Cerebellar cortex (tissue), 1 donor: ENCODE measurements at regions not wholly inside any gene's neighbourhood (a gene's known extent, or its start where the extent isn't known, plus 50 kb on each side); places are given as distances from the start of the nearest gene placed in this dataset.
"Not testable (repeated sequence)": the region's sequence is repeated elsewhere in the genome, so short reads cannot be mapped to it uniquely, and the experiment has no call there.

Experiments
- DNase-seq: peaks from one replicate; pipeline ENCODE4 v3.0.0-alpha.2; 2015; ENCODE audit warnings: low spot score

DNA sequence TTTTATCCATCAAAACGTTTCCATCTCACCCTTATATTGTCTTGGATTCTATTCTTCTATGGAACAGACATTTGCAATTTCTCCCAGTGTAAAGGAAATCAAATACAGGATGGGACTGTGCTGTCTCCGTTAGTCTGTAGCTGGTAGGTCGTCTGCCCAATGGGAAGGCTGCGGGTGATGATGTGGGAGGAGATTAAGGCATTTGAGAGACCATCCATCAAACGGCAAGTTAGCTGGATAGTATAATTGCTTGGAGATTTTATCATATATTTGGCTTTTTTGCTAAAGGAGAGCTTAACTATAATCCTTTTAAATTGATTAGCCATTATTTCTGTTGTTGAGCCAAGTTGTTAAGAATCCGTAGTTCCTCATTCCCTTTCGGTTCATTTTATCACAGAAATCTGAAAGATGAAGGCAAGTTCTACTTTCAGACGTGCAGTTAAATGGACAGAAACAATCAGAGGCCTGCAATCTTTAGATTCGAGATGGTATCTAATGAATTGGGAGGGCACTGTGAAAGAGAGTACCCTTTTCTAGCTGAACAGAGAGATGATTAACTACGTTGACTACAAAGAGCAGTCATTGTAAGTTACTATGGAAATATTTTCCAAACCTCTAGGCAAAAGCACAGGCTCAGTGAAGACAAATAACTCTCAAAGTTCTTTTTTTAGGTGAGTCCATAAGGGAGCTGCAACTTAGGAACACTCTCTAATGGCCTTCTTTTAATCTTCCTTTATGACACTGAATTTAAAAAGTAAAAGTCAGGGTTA lies 253.3 kb upstream of the KIAA1217 start:
- DNase-seq = no peak

DNA sequence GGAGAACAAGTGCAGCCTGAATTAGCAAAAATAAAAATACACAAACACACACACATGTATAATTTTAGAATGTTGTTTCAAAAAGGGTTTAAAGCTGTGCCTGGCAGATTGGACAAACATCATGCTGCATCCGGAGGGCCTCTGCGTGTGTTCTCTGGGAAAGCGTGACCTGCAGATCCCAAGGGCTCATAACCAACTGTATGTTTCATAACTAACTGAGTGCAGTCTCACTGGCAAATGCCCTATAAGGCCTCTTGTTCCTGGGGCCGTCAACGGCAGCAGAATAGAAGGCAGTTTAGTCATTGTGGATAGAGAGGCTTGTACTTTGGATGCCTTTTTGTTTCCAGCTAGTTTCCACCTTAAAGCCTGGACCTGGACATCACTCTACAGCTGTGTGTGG lies 243.8 kb upstream of the KIAA1217 start:
- no peak for DNase-seq

DNA sequence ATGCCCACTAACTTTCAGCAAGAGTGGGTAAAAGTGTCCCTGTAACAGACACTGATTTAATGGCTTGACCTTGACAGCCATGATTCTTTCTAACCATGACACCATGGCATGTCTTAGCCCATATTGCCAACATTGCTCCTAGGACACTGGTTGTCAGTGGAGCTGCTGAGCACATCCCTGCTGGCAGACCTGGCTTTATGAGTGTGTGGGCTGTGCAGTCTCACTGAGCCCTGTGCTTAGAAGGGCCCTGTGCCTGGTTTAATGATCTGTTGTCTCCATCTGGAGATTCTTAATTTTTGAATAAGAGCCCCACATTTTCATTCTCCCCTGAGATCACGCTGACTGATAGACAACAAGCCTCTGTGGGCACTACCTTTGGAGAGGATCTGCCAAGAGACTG lies 243.1 kb upstream of the KIAA1217 start:
- no peak for DNase-seq

DNA sequence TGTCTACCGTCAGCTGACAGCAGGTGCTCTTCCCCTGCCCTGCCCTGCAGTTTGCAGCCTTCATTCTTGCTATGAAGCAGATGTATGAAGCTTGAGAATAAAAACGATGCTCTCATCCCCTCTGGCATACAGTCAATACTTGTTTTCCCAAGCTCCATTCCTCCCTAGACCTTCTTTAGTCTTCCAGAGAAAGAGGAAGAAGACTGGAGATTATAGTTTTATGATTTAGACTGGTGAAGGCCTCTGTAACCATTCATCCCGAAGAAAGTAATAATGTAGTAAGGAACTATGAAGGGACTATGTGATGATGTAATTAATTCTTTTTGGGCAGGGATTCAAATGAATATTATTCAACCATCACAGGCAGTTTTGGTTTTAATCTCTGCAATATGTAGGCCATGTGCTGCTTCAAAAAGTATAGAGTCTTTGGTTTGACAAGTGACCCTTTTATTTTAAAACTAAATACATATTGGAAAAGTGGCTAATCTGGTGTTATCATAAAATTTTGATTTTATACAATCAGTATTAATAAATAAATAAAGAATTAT lies 242.4 kb upstream of the KIAA1217 start:
- no peak for DNase-seq

DNA sequence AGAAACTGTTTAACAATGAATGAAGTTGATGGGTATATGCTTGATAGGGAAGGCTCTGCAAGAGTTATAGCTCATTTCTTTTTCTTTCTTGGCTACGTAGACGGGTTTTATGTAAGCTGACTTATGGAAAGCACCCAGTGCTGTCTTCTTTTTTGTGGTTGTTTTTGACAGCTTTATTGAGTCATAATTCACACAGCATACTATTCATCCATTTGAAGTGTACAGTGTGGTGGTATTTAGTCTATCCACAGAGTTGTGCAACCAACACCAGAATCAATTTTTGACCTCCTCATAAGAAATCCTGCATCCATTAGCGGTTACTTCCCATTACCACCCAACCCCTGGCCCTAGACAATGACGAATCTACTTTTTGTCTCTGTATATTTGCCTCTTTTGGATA lies 240.6 kb upstream of the KIAA1217 start:
- no peak for DNase-seq

DNA sequence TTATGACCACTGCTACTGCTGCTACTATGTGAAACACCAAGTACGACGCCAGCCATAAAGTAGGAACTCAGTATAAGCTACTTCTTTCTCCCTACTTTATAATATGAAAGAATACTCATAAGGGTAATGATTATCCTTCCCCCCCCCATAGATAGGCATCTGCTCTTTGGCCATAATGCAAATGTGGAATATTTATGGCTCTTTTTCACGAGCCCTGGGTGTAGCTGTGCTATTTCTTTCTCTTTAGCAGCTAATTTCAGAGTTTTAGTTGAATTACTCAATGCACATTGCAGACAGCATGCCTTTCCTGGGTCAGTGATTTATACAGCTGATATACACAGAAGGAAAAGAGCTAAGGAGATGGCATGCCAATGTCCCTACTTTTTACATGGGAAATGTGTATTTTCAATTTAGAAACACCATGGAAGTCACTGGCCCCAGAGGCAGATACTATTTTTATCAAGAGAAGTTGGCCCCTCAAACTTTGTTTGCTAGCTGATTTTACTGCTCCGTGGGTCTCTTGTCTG lies 234.1 kb upstream of the KIAA1217 start:
- no peak for DNase-seq

DNA sequence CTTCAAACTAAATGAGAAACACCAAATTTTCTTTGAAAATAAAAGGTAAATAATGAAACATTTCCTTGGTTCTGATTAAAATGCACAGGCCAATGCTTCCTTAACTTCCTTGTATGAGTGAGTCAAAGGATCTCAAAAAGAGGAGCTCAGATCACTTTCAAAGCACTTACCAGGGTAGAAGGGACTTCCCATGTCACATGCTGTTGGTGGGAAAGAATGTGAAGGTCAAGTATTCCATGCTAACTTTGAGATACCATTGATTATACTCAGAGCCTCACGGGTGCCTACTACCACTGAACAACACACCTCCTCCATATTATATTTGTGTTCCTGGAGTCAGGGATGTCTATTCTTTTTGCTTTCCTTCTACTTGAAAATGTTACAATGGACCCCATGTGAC lies 233.5 kb upstream of the KIAA1217 start:
- DNase-seq = no peak

DNA sequence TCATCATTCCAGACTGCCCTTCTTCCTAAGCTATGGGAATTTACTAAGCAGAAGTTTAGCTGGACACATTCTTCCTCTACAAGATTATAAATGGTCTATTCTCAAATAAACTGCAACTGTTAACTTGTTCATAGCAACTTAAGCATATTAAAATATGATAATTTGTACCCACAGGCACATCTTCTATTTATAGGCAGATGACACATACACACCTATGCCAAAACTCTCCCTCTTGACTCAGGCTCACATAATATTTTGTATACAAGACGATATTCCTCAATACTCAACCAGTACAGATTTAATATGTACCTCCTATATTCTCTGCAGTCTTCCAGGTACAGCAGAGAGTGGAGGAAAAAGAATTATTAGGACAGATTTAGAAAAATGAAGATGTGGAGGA lies 232.7 kb upstream of the KIAA1217 start:
- DNase-seq = no peak

DNA sequence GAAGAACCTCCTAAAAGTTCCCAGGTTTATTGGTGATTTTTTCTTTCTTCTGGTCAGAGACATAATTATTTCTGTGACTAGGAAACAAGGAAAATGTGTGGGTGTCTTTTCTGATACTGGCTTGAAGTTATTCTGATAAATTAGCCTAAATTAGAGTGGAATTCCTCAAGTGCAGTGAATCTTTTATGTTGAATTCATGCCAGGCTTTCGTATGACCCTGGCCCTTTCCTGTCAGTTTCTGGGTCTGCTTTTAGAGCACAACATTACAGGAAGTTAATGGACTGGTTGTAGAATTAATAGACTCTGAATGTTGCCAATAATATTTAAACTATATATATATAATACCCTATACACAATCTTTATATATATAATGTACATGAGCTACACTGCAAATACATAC lies 230.6 kb upstream of the KIAA1217 start:
- no peak for DNase-seq

DNA sequence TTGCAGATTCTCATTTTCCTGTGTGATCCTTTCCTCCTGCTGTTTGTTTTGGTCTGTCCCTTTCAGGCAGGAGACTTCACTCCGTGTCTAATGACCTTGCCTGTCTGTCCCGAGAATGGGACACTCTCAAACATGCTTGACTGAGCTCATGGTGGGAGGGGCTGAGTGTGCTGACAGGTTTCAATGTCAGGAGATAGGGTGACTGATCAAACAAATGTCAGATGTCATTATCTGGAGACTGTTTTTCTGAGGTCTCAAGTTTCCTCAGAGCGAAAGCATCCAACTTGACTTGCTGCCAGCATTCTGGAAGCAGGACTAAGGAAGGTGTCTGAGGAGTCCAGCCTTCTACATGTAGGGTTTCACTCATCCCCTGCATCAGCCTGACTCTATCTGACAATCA lies 228.8 kb upstream of the KIAA1217 start:
- DNase-seq = no peak

DNA sequence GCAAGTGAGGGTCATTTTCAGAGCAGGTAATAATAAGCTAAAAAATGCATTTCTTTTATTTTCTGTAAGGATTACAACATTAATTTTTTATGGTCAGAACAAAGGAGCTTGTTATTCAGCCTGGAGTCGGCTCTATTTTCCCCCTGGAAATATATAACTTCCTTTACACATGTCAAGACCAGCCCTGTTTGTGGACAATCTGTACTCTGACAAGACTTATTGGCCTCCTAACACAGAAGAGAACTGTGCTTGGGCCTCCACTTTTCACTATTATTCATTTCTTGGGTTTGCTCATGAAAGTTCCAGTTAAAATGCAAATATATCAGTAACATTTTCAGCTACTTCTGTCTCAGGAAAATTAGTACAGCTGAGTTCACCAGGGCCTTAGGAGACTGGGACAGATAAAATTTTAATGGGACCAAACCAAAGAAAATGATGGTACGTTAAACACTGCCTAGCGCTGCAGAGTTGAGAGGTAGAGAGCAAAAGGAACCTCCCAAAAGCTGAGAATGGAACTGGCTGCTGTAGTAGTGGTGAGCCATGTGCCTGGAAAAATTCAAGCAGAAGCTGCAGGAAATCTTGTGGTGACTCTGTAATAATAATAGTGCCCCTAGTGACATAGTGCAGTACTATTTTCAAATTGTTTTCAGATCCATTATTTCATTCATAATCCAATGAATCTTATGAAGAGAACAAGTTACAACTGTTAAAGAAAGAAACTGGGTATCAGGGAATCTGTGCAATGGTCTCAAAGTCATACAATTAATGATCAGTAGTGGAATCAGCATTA lies 227.2 kb upstream of the KIAA1217 start:
- DNase-seq = no peak

DNA sequence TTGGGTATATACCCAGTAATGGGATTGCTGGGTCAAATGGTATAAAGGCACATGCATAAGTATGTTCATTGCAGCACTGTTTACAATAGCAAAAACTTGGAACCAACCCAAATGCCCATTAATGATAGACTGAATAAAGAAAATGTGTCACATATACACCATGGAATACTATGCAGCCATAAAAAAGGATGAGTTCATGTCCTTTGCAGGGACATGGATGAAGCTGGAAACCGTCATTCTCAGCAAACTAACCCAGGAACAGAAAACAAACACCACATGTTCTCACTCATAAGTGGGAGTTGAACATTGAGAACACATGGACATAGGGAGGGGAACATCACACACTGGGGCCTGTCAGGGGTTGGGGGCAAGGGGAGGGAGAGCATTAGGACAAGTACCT lies 224.5 kb upstream of the KIAA1217 start:
- DNase-seq = not testable (repeated sequence)

DNA sequence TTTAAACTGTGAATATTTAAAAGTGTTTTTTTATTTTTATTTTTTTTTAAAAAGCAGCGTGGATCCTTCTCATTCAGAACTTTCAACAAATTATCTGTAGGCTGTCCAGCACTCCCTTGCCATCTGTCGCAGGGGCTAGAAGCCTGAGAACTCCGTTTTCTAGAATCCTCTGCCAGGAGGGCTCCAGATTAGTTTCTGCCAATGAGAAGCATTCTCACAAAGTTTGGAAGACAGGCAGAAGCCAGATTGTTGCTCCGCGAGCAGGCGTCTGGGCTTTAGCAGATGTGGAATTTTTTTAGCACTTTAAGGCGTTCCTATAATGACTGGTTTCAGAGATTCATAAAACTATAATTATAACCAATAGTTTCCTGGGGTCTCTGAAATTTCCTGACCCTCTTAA lies 220.9 kb upstream of the KIAA1217 start:
- DNase-seq = no peak

DNA sequence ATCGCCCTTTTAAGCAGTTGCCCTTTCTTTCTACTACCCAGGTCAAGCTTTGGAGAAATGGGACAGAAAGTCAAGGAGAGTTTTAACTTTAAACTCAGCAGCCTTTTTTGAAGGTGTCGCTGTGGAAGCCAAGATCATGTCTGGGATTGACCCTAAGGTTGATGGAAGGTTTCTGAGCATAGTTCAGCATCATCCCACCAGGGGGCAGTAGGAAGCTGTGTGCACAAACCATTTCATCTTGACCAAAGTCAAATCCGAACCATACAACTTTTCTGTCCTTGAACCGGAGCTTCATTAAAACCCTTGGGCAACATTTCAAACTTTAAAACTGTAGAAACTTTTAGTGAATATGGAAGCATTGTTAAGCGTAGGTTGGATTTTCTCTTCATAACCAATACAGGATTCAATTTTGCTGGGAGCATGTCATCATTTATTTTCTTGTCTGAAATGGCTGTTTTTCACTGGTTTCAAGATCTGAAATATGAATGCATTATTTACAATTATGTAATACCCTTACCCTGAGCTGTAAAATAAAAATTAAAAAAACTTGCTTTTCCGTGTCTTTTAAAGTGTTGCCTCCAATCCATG lies 214.4 kb upstream of the KIAA1217 start:
- peak; percentile 41 for DNase-seq

DNA sequence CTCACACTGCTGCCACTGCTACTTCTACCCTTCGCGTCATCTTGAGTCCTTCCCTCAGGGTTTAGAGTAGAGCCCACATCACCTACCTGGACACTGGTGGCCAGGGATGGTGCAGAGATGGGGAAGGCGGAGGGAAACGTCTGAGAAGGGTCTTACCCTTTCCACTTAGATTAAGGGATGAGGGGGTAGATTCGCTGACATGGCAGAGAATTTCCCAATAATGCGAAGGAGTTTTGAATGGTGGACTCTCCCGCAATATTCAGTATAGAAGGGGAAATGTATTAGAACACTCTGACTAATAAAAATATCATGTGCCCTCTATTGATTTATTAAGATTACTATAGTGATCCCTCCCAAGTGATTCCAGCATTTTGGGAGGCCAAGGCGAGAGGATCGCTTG lies 209.5 kb upstream of the KIAA1217 start:
- no peak for DNase-seq

DNA sequence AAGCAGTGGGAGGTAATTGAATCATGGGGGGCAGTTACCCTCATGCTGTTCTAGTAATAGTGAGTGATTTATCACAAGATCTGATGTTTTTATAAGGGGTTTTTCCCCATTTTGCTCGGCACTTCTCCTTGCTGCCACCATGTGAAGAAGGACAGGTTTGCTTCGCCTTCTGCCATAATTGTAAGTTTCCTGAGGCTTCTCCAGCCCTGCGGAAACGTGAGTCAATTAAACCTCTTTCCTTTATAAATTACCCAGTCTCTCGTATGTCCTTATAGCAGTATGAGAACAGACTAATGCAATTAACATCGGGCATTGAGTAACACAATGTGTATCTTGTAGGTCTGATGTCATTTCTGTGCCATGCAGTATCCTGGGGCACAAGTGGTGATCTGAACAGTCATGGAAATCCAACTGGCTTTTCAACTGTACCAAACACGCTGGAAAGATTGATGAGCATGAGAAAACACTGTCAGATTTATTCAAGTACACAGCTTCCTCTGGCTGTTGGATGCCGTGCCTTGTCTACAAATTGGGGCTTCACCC lies 208.6 kb upstream of the KIAA1217 start:
- DNase-seq = no peak

DNA sequence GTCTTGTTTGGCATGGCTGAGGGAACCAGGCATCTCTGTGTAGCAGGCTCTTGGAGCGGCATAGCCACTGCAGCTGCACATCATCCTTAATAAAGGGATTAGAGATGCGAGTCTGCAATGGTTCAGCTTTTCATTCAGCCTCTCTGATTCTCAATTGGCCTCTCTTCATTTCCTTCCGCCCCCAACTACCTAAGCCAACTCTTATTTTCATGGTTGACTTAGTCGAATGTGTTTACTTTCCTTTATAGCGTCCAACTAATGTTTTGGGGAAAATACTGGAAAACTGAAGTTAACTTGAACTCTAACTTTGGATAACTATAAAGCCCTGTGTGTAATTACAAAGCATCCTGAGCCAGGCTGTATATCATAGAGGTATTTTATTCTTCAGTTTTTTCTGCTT lies 202.2 kb upstream of the KIAA1217 start:
- DNase-seq = no peak

DNA sequence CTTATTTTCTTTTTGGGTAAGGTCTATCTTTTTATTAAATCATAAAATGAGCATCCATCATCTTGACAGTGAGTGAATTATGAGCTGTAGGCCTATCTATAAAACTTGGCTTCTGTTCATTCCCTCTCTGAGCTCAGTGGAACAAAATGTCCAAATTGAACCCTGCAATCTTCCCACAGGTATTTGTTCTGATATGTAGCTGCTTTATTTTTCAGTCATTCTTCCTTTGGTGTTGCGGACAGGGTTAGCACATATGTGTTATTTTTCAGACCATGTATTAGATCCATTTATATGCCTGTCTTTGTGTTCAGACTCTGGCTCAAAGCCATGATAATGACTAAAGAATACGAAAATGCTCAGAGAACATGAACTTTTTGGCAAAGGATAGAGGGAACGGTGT lies 201.6 kb upstream of the KIAA1217 start:
- no peak for DNase-seq

DNA sequence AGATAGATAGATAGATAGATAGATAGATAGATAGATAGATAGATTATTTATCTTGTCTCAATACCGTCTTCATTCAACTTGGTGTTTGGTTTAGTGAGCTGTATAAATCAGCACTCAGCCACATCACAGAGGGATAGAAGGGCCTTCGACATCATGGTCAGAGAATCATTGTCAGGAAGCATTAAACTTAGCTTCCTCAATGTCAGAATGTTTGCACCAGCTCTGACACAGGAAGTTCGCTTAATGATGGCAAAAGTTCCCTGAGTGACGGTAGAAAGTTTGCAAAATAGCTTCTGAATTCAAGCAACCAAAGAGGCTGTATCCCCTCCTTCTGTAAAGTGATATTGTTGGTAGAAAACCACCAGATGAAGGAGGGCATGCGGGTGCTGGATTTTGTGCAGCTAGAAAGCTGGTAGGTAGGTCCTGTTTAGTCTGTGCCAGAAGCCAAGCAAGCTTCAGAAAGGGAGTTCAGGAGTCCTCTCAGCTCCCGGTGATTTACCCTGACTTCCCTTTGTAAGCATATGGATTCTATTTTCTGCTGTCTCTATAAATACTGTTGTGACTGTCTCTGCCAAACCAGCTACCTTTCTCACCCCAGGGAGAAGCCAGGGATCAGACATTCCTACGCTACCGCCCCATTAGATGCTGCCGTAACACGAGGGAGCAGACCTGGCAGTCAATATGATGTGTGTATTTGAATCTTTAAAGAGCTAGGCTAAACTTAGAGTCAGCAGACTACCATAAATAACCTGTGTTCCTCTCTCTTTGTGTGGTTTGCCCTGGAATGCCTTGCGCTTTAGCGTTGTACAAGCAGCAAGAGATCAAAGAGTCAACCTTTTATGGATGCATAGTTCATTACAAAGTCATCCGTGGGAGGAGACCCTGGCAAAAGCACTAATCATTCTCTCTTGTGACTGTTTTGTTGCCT lies 200.5 kb upstream of the KIAA1217 start:
- no peak for DNase-seq

DNA sequence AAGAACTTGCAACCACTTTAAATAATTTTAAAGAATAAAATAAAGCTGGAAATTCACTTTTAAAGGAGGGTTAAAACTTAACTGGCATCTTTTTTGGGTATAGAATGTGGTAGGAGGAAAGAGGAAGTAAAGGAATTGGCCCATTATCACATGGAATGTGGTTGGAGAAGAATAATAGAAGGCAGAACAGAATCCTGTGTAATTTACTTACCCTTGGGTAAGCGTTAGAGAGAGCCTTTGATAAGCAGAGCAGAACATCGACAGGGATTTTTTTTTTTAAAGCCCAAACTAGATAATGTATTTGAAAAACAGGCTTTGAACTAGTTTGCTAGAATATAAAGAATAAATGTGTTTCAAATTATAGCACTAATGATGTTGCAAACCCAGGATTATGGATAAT lies 199.8 kb upstream of the KIAA1217 start:
- no peak for DNase-seq

DNA sequence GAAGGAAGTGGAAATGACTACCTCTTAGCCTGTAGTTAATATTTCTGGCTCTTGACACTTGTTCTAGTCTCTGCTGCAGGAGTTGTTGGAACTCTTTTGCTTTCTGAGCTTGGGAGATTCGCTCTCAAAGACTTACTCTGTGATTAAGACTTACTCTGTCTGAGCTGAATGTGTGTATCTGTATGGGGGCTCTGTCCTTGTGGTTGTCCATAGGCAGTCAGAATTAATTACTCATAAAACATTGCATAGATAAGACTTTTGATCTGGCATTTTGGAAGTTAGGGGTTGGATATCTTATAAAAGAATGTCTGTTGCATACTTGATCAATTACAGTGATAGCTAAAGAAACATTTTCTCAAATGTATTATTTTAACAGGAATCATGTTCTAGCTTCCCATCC lies 199.2 kb upstream of the KIAA1217 start:
- no peak for DNase-seq
